Left lung (tissue), 4 donors: ENCODE measurements at regions not wholly inside any gene's neighbourhood (a gene's known extent, or its start where the extent isn't known, plus 50 kb on each side); places are given as distances from the start of the nearest gene placed in this dataset.
A peak's percentile ranks its signal among the peaks of the same experiment; 100 is the strongest.

Experiments
- ATAC-seq: fragments of 200-7000 bp; cut with Tn5 transposase; one replicate; pipeline ENCODE4 v1.9.1; 2020; ENCODE audit warnings: moderate library complexity
- DNase-seq, 4 donors: peaks; one replicate each; pipeline ENCODE4 v3.0.0-alpha.2; 2013 to 2020
- H3K27ac ChIP-seq, 2 donors: fragments of 200-600 bp; sonication (generic) in 1 of 2; one replicate each; pipeline versions ENCODE4 v1.5.0 to v1.8.0; 2020 to 2021
- H3K27me3 ChIP-seq, 2 donors: fragments of 200-600 bp; sonication (generic) in 1 of 2; one replicate each; pipeline versions ENCODE4 v1.5.0 to v1.8.0; 2020 to 2021
- H3K36me3 ChIP-seq, 2 donors: fragments of 200-600 bp; sonication (generic) in 1 of 2; one replicate each; pipeline versions ENCODE4 v1.5.0 to v1.8.0; 2020 to 2021
- H3K4me1 ChIP-seq, 2 donors: fragments of 200-600 bp; one replicate each; pipeline ENCODE4 v1.8.0; 2021
- H3K4me3 ChIP-seq, 2 donors: fragments of 200-600 bp; sonication (generic) in 1 of 2; one replicate each; pipeline versions ENCODE4 v1.5.0 to v1.8.0; 2020 to 2021; ENCODE audit warnings: mild to moderate bottlenecking in 1 of 2
- H3K9me3 ChIP-seq, 2 donors: fragments of 200-600 bp; sonication (generic) in 1 of 2; one replicate each; pipeline versions ENCODE4 v1.5.0 to v1.8.0; 2020 to 2021
- CTCF ChIP-seq, 2 donors: fragments of 200-600 bp; sonication (generic) in 1 of 2; IDR thresholded peaks; one replicate each; pipeline versions ENCODE4 v1.5.0 to v1.8.0; 2021; ENCODE audit warnings: antibody characterized with exemption in 2 of 2
- intact Hi-C, 2 donors: fragments of 100-400 bp; cut with DNase I; formaldehyde crosslinking; loops; one replicate each; pipeline versions ENCODE4 v1.11.2 to v1.14.2; 2022
- donor health status: DM: no; HTN: yes; CAD: no.
- donor health status: DM: no; HTN: no; CAD: no.

GRCh38 chr13:22454586-22454985 lies 726.2 kb upstream of the SGCG start:
- no peak for ATAC-seq
- Histone ChIP-seq H3K27ac (no peak overlapping the region), H3K4me1 (peaks cover 0 to 5% of the 10 kb centered on the region in 2 donors), H3K27me3 (no peaks in the 10 kb centered on the region), H3K4me3 (no peak overlapping the region), H3K9me3 (no peaks in the 10 kb centered on the region), H3K36me3 (no peaks in the 10 kb centered on the region)
- no peak for TF ChIP-seq CTCF (IDR thresholded peaks at IDR 0.05)
- no peak for DNase-seq
- intact Hi-C loops: no loop called here

- TF ChIP-seq CTCF (IDR thresholded peaks at IDR 0.05): no peak
- no peak for DNase-seq
- Histone ChIP-seq H3K36me3 (no peaks in the 10 kb centered on the region), H3K27ac (no peak overlapping the region), H3K4me3 (no peak overlapping the region), H3K4me1 (peaks cover 0 to 5% of the 10 kb centered on the region in 2 donors), H3K27me3 (no peaks in the 10 kb centered on the region), H3K9me3 (no peaks in the 10 kb centered on the region)
- intact Hi-C loops: no loop called here
- ATAC-seq: peak; percentile 38
Measured at GRCh38 chr13:22455036-22455435, 725.7 kb upstream of the SGCG start.

- intact Hi-C loops: no loop called here
- DNase-seq (peak in 2 of 4 donors; percentile 11 to 30), ATAC-seq (peak; percentile 69)
- Histone ChIP-seq H3K36me3 (no peaks in the 10 kb centered on the region), H3K9me3 (no peaks in the 10 kb centered on the region), H3K27ac (no peak overlapping the region), H3K4me3 (no peak overlapping the region), H3K4me1 (no peaks in the 10 kb centered on the region), H3K27me3 (no peaks in the 10 kb centered on the region)
- TF ChIP-seq CTCF (IDR thresholded peaks at IDR 0.05): no peak
Measured at GRCh38 chr13:22461854-22462490, 718.8 kb upstream of the SGCG start.

- Histone ChIP-seq H3K4me3 (no peak overlapping the region), H3K9me3 (no peaks in the 10 kb centered on the region), H3K27ac (no peak overlapping the region), H3K27me3 (no peaks in the 10 kb centered on the region), H3K4me1 (no peaks in the 10 kb centered on the region), H3K36me3 (no peaks in the 10 kb centered on the region)
- no peak for DNase-seq
- intact Hi-C loops: no loop called here
- no peak for TF ChIP-seq CTCF (IDR thresholded peaks at IDR 0.05)
- ATAC-seq: no peak
Measured at GRCh38 chr13:22463089-22463488, 717.7 kb upstream of the SGCG start.

- ATAC-seq (peak; percentile 22), DNase-seq (peak in 2 of 4 donors; percentile 15 to 36)
- Histone ChIP-seq H3K4me1 (no peaks in the 10 kb centered on the region), H3K36me3 (no peaks in the 10 kb centered on the region), H3K27me3 (no peaks in the 10 kb centered on the region), H3K27ac (no peak overlapping the region), H3K4me3 (no peak overlapping the region), H3K9me3 (no peaks in the 10 kb centered on the region)
- intact Hi-C loops: no loop called here
- TF ChIP-seq CTCF (IDR thresholded peaks at IDR 0.05): no peak
Measured at GRCh38 chr13:22468045-22468444, 712.7 kb upstream of the SGCG start.
